Bone marrow (tissue), 2 donors: ENCODE measurements at regions not wholly inside any gene's neighbourhood (a gene's known extent, or its start where the extent isn't known, plus 50 kb on each side); places are given as distances from the start of the nearest gene placed in this dataset.
"Not testable (repeated sequence)": the region's sequence is repeated elsewhere in the genome, so short reads cannot be mapped to it uniquely, and the experiment has no call there.

Experiments used
- DNase-seq, 2 donors: peaks; one replicate each; lab custom pipeline; 2025; lab: John Stamatoyannopoulos, UW

DNA sequence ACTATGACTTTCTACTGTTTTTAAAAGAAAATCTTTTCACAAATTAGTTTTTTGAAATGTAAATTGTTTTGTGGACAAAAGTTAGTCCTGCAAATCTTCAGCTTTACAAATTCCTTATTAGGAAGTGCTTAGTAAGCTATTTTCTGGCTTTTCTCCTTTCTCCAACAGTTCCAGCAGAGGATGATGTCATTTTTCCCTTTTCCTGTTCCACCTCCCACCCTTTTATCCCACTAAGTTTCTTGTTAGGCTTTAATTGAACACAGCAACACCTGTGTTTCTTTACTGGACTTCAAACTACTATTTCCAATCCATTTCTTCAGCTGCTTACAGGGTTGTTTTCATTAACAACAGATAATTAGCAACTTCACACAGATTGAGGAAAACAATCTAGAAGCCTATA lies 389.2 kb downstream of the NDFIP2 start:
- DNase-seq, result no peak

DNA sequence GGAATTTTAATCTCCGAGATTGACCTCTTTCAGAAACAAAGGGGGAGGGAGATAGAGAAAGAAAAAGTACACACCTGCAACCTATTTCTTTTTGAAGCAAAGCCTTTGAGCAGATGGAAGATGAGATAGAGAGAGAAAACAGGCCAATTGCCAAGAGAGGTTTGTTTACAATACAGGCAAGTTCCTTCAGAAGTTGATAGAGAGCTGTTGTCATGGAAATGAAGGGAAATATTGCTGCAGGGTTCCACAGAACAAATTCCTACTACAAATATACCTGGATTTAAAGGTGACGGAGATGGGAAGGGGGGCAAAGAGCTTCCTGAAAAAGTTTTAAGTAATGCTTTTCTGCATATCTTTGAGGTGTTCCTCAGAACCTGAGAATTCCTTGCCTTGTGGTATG lies 388.4 kb downstream of the NDFIP2 start:
- DNase-seq, result no peak

- DNase-seq, result peak in 1 of 2 donors; percentile 51
Measured at GRCh38 chr13:79867254-79867653, 386.3 kb downstream of the NDFIP2 start.

DNA sequence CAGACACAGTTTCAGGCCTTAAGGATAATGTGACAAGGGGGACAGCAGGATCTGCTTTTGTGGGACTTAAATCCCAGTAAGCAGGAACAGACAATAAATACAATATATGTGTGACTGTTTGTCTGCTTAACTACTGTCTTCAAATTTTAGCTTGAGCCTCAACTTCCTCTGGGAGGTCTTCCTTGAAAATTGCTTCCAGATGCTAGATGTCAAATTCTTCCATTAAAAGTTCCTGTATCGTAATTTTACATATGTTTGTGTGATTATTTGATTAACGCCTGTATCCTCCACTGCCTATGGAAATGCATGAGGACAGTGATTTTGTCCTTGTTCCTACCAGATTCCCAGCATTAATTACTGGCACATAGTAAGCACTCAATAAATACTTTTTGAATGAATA lies 385.5 kb downstream of the NDFIP2 start:
- DNase-seq, result no peak

DNA sequence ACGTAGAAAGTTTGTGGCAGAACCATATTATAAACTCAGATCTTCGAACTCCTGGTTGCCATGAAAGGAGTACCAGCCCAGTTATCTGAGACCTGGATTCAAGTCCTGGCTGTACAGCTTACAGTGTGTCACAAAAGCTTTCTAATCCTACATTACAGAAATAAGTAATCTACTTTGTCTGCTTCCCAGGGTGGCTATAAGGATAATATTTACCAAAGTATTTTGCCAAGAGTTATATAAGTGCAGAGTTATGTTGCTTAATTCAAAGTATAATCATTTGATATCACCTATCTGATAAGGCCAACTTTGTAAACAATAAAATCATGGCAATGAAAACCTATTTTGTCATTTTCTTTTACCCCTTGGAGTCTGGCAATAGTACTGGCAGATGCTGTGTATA lies 381.6 kb downstream of the NDFIP2 start:
- DNase-seq, result no peak

DNA sequence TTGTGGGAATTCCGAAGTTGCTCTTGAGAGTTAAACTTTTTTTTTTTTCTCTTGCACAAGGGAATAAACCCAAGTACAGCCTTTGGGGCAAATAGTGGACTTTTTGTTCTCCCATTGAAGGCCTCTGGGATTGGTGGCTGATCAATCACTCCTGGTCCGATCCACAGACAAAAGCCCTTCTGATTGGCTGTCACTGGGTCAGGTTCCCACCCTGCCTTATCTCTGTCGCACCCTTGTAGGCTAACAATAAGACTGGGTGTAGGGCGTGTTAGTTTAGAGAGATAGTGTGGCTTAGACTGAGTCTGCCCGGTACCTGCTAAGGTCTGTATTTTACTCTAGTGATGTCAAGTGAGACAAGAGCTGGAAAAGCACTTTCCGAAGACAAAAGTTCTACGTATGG lies 380.8 kb downstream of the NDFIP2 start:
- DNase-seq, result no peak

DNA sequence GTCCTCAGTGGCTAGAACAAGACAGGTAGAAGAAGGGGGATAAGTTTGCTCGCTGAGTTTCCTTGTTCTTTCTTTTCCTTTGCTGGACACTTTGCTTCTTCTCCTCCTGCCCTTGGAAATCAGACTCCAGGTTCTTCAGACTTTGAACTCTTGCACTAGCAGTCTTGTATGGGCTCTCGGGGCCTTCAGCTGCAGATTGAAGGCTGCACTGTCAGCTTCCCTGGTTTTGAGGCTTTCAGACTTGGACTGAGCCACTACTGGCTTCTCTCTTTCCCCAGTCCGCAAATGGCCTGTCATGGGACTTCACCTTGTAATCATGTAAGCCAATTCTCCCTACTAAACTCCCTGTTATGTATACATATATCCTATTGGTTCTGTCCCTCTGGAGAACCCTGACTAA lies 379.8 kb downstream of the NDFIP2 start:
- DNase-seq, result no peak

GRCh38 chr13:79859756-79860155 lies 378.8 kb downstream of the NDFIP2 start:
- DNase-seq, result no peak

- DNase-seq, result no peak
Measured at GRCh38 chr13:79853251-79853650, 372.3 kb downstream of the NDFIP2 start.

DNA sequence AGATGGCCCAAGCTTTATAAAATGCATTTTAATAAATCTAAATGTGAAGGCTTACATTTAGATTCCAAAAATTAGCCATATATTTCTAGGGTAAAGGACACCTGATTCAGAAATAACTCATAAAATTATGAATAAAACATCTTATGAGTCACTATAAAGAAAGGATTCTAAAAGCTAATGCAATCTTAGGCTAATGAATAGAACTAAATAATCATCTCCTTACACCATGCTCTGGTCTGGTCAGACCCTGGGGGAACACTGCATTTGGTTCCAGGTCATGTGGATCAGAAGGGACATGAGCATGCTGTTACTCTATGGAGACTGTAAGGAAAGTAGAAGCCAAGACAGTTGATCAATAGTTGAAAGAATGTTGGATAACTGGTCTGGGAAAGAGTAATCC lies 370.4 kb downstream of the NDFIP2 start:
- DNase-seq, result no peak

GRCh38 chr13:79847882-79848592 lies 367.1 kb downstream of the NDFIP2 start:
- no peak for DNase-seq

- no peak for DNase-seq
Measured at GRCh38 chr13:79846386-79846785, 365.4 kb downstream of the NDFIP2 start.

GRCh38 chr13:79837741-79838450 lies 356.9 kb downstream of the NDFIP2 start:
- no peak for DNase-seq

DNA sequence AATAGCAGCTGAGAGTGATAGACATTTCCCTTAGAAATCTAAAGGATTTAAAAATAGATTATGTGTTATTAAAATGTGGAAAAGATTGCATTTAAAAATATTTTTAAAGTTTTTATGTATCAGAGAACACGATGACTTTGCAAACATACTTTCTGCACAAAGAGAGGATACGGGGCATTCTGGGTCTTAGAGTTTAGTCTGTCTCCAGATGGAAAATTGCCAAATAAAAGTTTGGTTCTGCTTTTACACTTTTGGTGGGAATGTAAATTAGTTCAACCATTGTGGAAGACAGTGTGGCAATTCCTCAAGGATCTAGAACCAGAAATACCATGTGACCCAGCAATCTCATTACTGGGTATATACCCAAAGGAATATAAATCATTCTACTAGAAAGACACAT lies 355.2 kb downstream of the NDFIP2 start:
- not testable (repeated sequence) for DNase-seq

DNA sequence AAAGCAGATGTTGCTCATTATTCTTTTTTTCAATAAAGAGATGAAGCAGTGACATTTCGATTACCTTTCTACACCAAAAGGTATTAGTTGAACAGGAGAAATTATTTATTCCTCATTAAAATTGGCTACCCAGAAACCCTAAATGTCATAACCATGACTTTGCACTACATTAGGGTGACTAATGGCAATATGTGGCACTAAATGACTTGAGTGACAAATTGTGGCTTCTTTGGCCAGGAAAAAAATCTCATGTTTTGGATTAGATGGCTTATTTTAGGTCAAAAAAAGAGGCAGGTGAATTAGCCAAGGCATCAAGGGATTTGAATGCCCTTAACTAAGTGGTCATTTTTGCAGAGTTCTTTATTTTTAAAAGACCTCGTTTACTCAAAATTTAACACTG lies 353.9 kb downstream of the NDFIP2 start:
- DNase-seq, result no peak

GRCh38 chr13:79833991-79834390 lies 353.0 kb downstream of the NDFIP2 start:
- DNase-seq, result no peak

- no peak for DNase-seq
Measured at GRCh38 chr13:79831556-79831955, 350.6 kb downstream of the NDFIP2 start.

- DNase-seq, result no peak
Measured at GRCh38 chr13:79830945-79831344, 350.0 kb downstream of the NDFIP2 start.

GRCh38 chr13:79830426-79830825 lies 349.5 kb downstream of the NDFIP2 start:
- no peak for DNase-seq

DNA sequence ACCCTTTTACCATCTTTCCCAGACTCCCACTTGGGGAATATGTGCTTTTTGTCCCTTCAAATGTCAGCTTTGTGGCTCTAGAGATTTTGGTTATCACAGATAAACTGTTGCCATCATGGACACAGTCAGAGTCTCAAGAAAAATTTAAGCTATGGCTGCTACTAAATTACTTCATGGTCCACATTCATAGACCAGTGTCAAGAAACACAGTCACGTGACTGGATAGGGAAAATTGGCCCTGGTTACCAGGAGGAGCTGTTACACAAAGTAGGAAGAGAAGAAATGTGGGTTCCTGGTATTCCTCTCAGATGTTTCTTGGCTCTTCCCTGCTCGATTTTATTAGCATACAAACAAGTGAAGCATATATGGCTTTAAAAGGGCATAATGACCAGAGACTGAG lies 348.9 kb downstream of the NDFIP2 start:
- no peak for DNase-seq

DNA sequence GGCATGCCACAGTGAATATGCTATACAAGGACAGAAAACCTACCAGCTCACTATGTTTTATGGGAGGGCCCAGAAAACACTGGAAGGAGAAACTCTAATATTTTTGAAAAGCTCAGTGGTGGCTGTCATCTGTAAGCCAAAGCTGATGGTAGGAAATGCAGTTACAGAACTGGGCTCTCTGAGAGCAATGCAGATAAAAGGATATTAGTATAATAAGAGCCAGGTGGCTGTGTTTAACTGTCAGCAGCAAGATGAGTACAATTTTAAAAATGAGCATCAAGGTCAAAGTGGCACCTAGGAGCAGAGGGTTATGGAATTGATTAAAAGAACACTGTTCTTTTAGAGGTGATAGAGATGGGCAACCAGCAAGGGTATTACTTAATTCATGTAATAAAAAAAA lies 345.0 kb downstream of the NDFIP2 start:
- no peak for DNase-seq

GRCh38 chr13:79815041-79815440 lies 334.1 kb downstream of the NDFIP2 start:
- no peak for DNase-seq

DNA sequence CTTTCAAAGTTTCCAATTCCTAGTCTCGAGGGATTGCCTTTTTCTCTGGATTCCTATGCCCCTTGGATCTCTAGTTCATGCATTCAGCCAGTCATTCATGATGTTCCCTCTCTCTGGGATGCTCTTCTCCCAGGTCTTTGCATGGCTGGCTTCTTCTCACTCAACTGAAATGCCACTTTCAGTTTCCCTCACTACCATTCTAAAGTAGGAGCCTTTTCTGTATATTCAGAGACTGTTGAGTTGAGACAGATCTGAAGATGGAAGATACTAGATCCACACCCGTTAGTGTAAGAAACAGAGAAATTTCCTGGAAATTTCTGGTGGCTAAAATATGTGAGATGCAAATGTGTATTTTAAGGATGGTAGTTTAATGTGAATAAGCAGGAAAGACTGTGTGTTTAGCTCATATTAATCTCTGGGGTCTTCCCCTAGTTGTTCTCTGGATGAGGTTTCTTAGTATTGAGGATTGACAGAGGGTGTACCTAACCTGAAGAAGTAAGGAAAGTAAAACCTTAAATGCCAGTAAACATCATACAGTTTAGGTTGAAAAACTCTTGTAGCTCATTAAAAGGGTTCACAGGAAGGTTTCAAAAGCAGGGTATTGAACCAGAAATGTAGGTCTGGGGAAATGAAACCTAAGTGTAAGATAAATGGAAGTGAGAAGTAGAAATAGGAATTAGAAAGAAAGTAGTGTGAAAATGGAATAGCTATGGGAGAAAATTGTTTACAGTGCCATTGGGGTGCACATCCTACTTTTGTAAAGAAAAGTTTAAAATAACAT lies 331.3 kb downstream of the NDFIP2 start:
- DNase-seq, result no peak
